ENCODE measurements at regions not wholly inside any gene's neighbourhood (a gene's known extent, or its start where the extent isn't known, plus 50 kb on each side); places are given as distances from the start of the nearest gene placed in this dataset.

GRCh38 chr9:89837162-89837933 is 232.5 kb downstream of the GADD45G start:
- Histone ChIP-seq H4K20me1 (ENCODE audit: control insufficient read depth, extremely low read depth, insufficient read depth, low read length) (no peaks in the 10 kb centered on the region), H3K4me1 (ENCODE audit: control insufficient read depth, extremely low read depth, insufficient read depth, low read length) (no peaks in the 10 kb centered on the region), H3K27me3 (ENCODE audit: control insufficient read depth, extremely low read depth, insufficient read depth, low read length) (peaks cover 11% of the 10 kb centered on the region), H3K36me3 (ENCODE audit: control insufficient read depth in 2 of 2, extremely low read depth in 1 of 2, insufficient read depth in 2 of 2, low read length in 2 of 2) (no peaks in the 10 kb centered on the region), H3K9me1 (ENCODE audit: control insufficient read depth, extremely low read depth, insufficient read depth, low read length) (no peaks in the 10 kb centered on the region), H2AFZ (ENCODE audit: control insufficient read depth, low read length) (no peak overlapping the region), H3K4me2 (ENCODE audit: control insufficient read depth, extremely low read depth, insufficient read depth, low read depth, low read length) (no peak overlapping the region), H3K79me2 (ENCODE audit: control insufficient read depth, insufficient read depth, low read length) (no peaks in the 10 kb centered on the region), H3K9ac (ENCODE audit: control insufficient read depth, extremely low read depth, insufficient read depth, low read length) (no peak overlapping the region), H3K4me3 (ENCODE audit: control insufficient read depth in 2 of 3, extremely low read depth in 1 of 3, insufficient read depth in 2 of 3, low read depth in 1 of 3, low read length in 3 of 3) (no peak overlapping the region), H3K9me3 (ENCODE audit: control insufficient read depth, low read depth, low read length) (no peaks in the 10 kb centered on the region), H3K27ac (ENCODE audit: control insufficient read depth, insufficient read depth, low read length) (no peak overlapping the region)
- TF ChIP-seq CTCF (optimal IDR thresholded peaks at IDR 0.05 in 1 of 3, IDR thresholded peaks at IDR 0.05 in 1 of 3, conservative IDR thresholded peaks at IDR 0.05 in 1 of 3; ENCODE audit: extremely low read depth in 1 of 3, insufficient read depth in 2 of 3, low read length in 3 of 3) (no peak), EZH2 (IDR thresholded peaks at IDR 0.05; ENCODE audit: low read length) (no peak)
- no peak for FAIRE-seq
- dilution Hi-C loops (cut with MboI; ENCODE audit: extremely low pct_ligation_motif_present, low sequenced_read_pairs): no loop called here
- no peak for DNase-seq (ENCODE audit: low read depth, low spot score)

- Histone ChIP-seq H4K20me1 (ENCODE audit: control insufficient read depth, extremely low read depth, insufficient read depth, low read length) (no peaks in the 10 kb centered on the region), H3K27ac (ENCODE audit: control insufficient read depth, insufficient read depth, low read length) (no peak overlapping the region), H3K36me3 (ENCODE audit: control insufficient read depth in 2 of 2, extremely low read depth in 1 of 2, insufficient read depth in 2 of 2, low read length in 2 of 2) (no peaks in the 10 kb centered on the region), H3K9me3 (ENCODE audit: control insufficient read depth, low read depth, low read length) (no peaks in the 10 kb centered on the region), H3K4me3 (ENCODE audit: control insufficient read depth in 2 of 3, extremely low read depth in 1 of 3, insufficient read depth in 2 of 3, low read depth in 1 of 3, low read length in 3 of 3) (no peak overlapping the region), H3K27me3 (ENCODE audit: control insufficient read depth, extremely low read depth, insufficient read depth, low read length) (peaks cover 11% of the 10 kb centered on the region), H3K9ac (ENCODE audit: control insufficient read depth, extremely low read depth, insufficient read depth, low read length) (no peak overlapping the region), H3K4me2 (ENCODE audit: control insufficient read depth, extremely low read depth, insufficient read depth, low read depth, low read length) (no peak overlapping the region), H3K79me2 (ENCODE audit: control insufficient read depth, insufficient read depth, low read length) (no peaks in the 10 kb centered on the region), H2AFZ (ENCODE audit: control insufficient read depth, low read length) (no peak overlapping the region), H3K9me1 (ENCODE audit: control insufficient read depth, extremely low read depth, insufficient read depth, low read length) (no peaks in the 10 kb centered on the region), H3K4me1 (ENCODE audit: control insufficient read depth, extremely low read depth, insufficient read depth, low read length) (no peaks in the 10 kb centered on the region)
- dilution Hi-C loops (cut with MboI; ENCODE audit: extremely low pct_ligation_motif_present, low sequenced_read_pairs): no loop called here
- DNase-seq (ENCODE audit: low read depth, low spot score) (no peak), FAIRE-seq (no peak)
- no peak for TF ChIP-seq EZH2 (IDR thresholded peaks at IDR 0.05; ENCODE audit: low read length)
- no peak for TF ChIP-seq CTCF (optimal IDR thresholded peaks at IDR 0.05 in 1 of 3, IDR thresholded peaks at IDR 0.05 in 1 of 3, conservative IDR thresholded peaks at IDR 0.05 in 1 of 3; ENCODE audit: extremely low read depth in 1 of 3, insufficient read depth in 2 of 3, low read length in 3 of 3)
These were observed 233.1 kb downstream of the GADD45G start for GRCh38 chr9:89837934-89838310.

All from keratinocyte (primary cell).